Spleen (tissue), 11 donors: ENCODE measurements at regions not wholly inside any gene's neighbourhood (a gene's known extent, or its start where the extent isn't known, plus 50 kb on each side); places are given as distances from the start of the nearest gene placed in this dataset.

Experiments used
- DNase-seq: peaks from one replicate; pipeline ENCODE4 v3.0.0-alpha.2; 2020
- H3K27ac ChIP-seq, 8 donors: fragments of 200-600 bp; sonication (generic) in 7 of 8; 1 replicate in 4 of 8; 2 replicates in 4 of 8; pipeline versions ENCODE4 v1.5.0 to v1.8.0; 2016 to 2021; ENCODE audit warnings: inconsistent platforms in 4 of 8, mild to moderate bottlenecking in 4 of 8, moderate library complexity in 1 of 8
- H3K27me3 ChIP-seq, 7 donors: fragments of 200-600 bp; sonication (generic) in 6 of 7; replicated peaks in 1 of 7; 1 replicate in 4 of 7; 2 replicates in 3 of 7; pipeline versions ENCODE4 v1.5.0 to v1.8.0; 2016 to 2021; ENCODE audit warnings: inconsistent platforms in 3 of 7, mild to moderate bottlenecking in 1 of 7
- H3K36me3 ChIP-seq, 6 donors: fragments of 200-600 bp; sonication (generic) in 5 of 6; 1 replicate in 4 of 6; 2 replicates in 2 of 6; pipeline versions ENCODE4 v1.5.0 to v1.8.0; 2016 to 2021; ENCODE audit warnings: inconsistent platforms in 2 of 6
- H3K4me1 ChIP-seq, 6 donors: fragments of 200-600 bp; sonication (generic) in 5 of 6; 1 replicate in 3 of 6; 2 replicates in 3 of 6; pipeline versions ENCODE4 v1.5.0 to v1.8.0; 2016 to 2021; ENCODE audit warnings: inconsistent platforms in 3 of 6
- H3K4me3 ChIP-seq, 8 donors: fragments of 200-600 bp; sonication (generic) in 7 of 8; 1 replicate in 4 of 8; 2 replicates in 4 of 8; pipeline versions ENCODE4 v1.5.0 to v1.8.0; 2016 to 2021; ENCODE audit warnings: inconsistent platforms in 4 of 8, mild to moderate bottlenecking in 4 of 8, moderate library complexity in 2 of 8
- H3K9me3 ChIP-seq, 8 donors: fragments of 200-600 bp; sonication (generic) in 7 of 8; 1 replicate in 4 of 8; 2 replicates in 4 of 8; pipeline versions ENCODE4 v1.5.0 to v1.8.0; 2016 to 2021; ENCODE audit warnings: inconsistent platforms in 4 of 8
- CTCF ChIP-seq, 11 experiments: fragments of 200-600 bp in 7 of 11; fragments of 450-650 bp in 4 of 11; sonication (generic) in 4 of 11; IDR thresholded peaks in 8 of 11; conservative IDR thresholded peaks in 3 of 11; 1 replicate in 7 of 11; 2 replicates in 4 of 11; pipeline versions ENCODE4 v1.4.0 to v1.8.0; 2016 to 2021; ENCODE audit warnings: antibody characterized with exemption in 11 of 11, inconsistent platforms in 4 of 11, mild to moderate bottlenecking in 1 of 11
- POLR2A ChIP-seq, 3 donors: fragments of 450-650 bp; IDR thresholded peaks; one replicate each; pipeline ENCODE4 v1.5.1; 2017; ENCODE audit warnings: antibody characterized with exemption in 3 of 3, mild to moderate bottlenecking in 1 of 3
- POLR2AphosphoS5 ChIP-seq, 3 donors: sonication (generic); formaldehyde crosslinking; IDR thresholded peaks; one replicate each; pipeline ENCODE4 v1.5.1; 2017; ENCODE audit warnings: antibody characterized with exemption in 3 of 3
- WGBS, 5 donors: extraction: QIAGEN DNeasy Blood & Tissue Kit in 3 of 5; methylation state at CpG; one replicate each; pipeline versions ENCODE4 v1.1.5 to v1.1.7; 2013 to 2018; 5-methylcytosine and 5-hydroxymethylcytosine counted together
- intact Hi-C: fragments of 100-400 bp; cut with DNase I; formaldehyde crosslinking; loops from one replicate; pipeline ENCODE4 v1.15.0; 2023; ENCODE audit warnings: low total_unique reads
- donor health status: healthy with polysubstance abuse.
- donor health status: DM: no; HTN: no; CAD: no; lungs with moderate emphysema.
- donor health status: DM: no; HTN: no; CAD: no.
- donor health status: Bipolar disorder and iron deficiency.
- donor health status: healthy.
- donor health status: DM: no; HTN: no; CAD: no.
- donor health status: DM: yes; HTN: yes; CAD: no.

- intact Hi-C loops: no loop called here
- DNase-seq: no peak
Observed at GRCh38 chr11:70782401-70782913, 384.1 kb downstream of the CTTN start.

GRCh38 chr11:70783356-70783755, 385.0 kb downstream of the CTTN start:
- no peak for DNase-seq
- WGBS, 5 donors: 63 to 81% (median 71%) methylated on average over 11 of the region's 11 CpGs
- intact Hi-C loops: no loop called here
- Histone ChIP-seq H3K4me1 (no peaks in the 10 kb centered on the region), H3K36me3 (no peaks in the 10 kb centered on the region), H3K4me3 (no peak overlapping the region), H3K27me3 (peaks cover 0 to 7% (median 0%) of the 10 kb centered on the region in 7 donors), H3K27ac (no peak overlapping the region), H3K9me3 (no peaks in the 10 kb centered on the region)
- no peak for TF ChIP-seq POLR2AphosphoS5 (IDR thresholded peaks at IDR 0.05)
- no peak for TF ChIP-seq CTCF (IDR thresholded peaks at IDR 0.05 in 8 of 11, conservative IDR thresholded peaks at IDR 0.05 in 3 of 11)
- TF ChIP-seq POLR2A (IDR thresholded peaks at IDR 0.05): no peak

More at GRCh38 chr11:70782401-70782913, 384.1 kb downstream of the CTTN start:
- Histone ChIP-seq H3K9me3 (no peaks in the 10 kb centered on the region), H3K4me1 (no peaks in the 10 kb centered on the region), H3K27me3 (peaks cover 0 to 7% (median 0%) of the 10 kb centered on the region in 7 donors), H3K27ac (no peak overlapping the region), H3K36me3 (no peaks in the 10 kb centered on the region), H3K4me3 (no peak overlapping the region)
- WGBS, 5 donors: 75 to 85% (median 78%) methylated on average over 16 of the region's 16 CpGs
- TF ChIP-seq POLR2AphosphoS5 (IDR thresholded peaks at IDR 0.05): no peak

GRCh38 chr11:70783821-70784220, 385.5 kb downstream of the CTTN start:
- TF ChIP-seq POLR2A (IDR thresholded peaks at IDR 0.05): no peak
- no peak for TF ChIP-seq POLR2AphosphoS5 (IDR thresholded peaks at IDR 0.05)
- no peak for TF ChIP-seq CTCF (IDR thresholded peaks at IDR 0.05 in 8 of 11, conservative IDR thresholded peaks at IDR 0.05 in 3 of 11)
- peaks cover 0 to 7% (median 0%) of the 10 kb centered on the region in 7 donors for H3K27me3 ChIP-seq
- no peaks in the 10 kb centered on the region for H3K4me1 ChIP-seq
- no peak overlapping the region for H3K27ac ChIP-seq
- intact Hi-C loops: no loop called here
- no peak overlapping the region for H3K4me3 ChIP-seq
- no peaks in the 10 kb centered on the region for H3K36me3 ChIP-seq
- no peak for DNase-seq
- no peaks in the 10 kb centered on the region for H3K9me3 ChIP-seq
- WGBS, 5 donors: 79 to 90% (median 87%) methylated on average over 7 of the region's 7 CpGs

GRCh38 chr11:70785372-70785771, 387.0 kb downstream of the CTTN start:
- intact Hi-C loops: no loop called here
- WGBS, 5 donors: 88 to 96% (median 93%) methylated on average over 3 to 5 of the region's 5 CpGs
- Histone ChIP-seq H3K27me3 (peaks cover 0 to 7% (median 0%) of the 10 kb centered on the region in 7 donors), H3K36me3 (no peaks in the 10 kb centered on the region), H3K9me3 (no peaks in the 10 kb centered on the region), H3K27ac (no peak overlapping the region), H3K4me3 (no peak overlapping the region), H3K4me1 (no peaks in the 10 kb centered on the region)
- no peak for DNase-seq
- TF ChIP-seq CTCF (IDR thresholded peaks at IDR 0.05 in 8 of 11, conservative IDR thresholded peaks at IDR 0.05 in 3 of 11) (no peak), POLR2A (IDR thresholded peaks at IDR 0.05) (no peak), POLR2AphosphoS5 (IDR thresholded peaks at IDR 0.05) (no peak)
